WTC11 (cell line): ENCODE measurements at regions not wholly inside any gene's neighbourhood (a gene's known extent, or its start where the extent isn't known, plus 50 kb on each side); places are given as distances from the start of the nearest gene placed in this dataset.

Experiments
- ATAC-seq: fragments of 200-7000 bp; cut with Tn5 transposase; 2 replicates; pipeline ENCODE4 v1.10.0; 2021; ENCODE audit warnings: mild to moderate bottlenecking, moderate library complexity
- CTCF ChIA-PET: fragments of 300-600 bp; sonication (Branson Sonifier 250); formaldehyde crosslinking; loops from one replicate; lab custom pipeline; 2021; ENCODE audit warnings: antibody characterized with exemption; lab: Charles Lee
- POLR2A ChIA-PET: fragments of 350-600 bp; sonication (Branson Sonifier 250); formaldehyde crosslinking; loops from one replicate; lab custom pipeline; 2021; ENCODE audit warnings: antibody characterized with exemption; lab: Charles Lee
- DNase-seq: peaks from one replicate; pipeline ENCODE4 v3.0.0; 2021; ENCODE audit warnings: low spot score
- H3K27ac Mint-ChIP-seq: 2 replicates; pipeline ENCODE4 v1.8.0; 2021; ENCODE audit warnings: mixed read lengths
- H3K27me3 Mint-ChIP-seq: 2 replicates; pipeline ENCODE4 v1.8.0; 2021; ENCODE audit warnings: low read depth, mild to moderate bottlenecking, moderate library complexity, mixed read lengths
- H3K36me3 Mint-ChIP-seq: 2 replicates; pipeline ENCODE4 v1.8.0; 2021; ENCODE audit warnings: mixed read lengths
- H3K4me1 Mint-ChIP-seq: 2 replicates; pipeline ENCODE4 v1.8.0; 2022; ENCODE audit warnings: mixed read lengths
- H3K4me3 Mint-ChIP-seq: 2 replicates; pipeline ENCODE4 v1.8.0; 2021; ENCODE audit warnings: mild to moderate bottlenecking, moderate library complexity, mixed read lengths
- H3K9me3 Mint-ChIP-seq: 2 replicates; pipeline ENCODE4 v1.8.0; 2021; ENCODE audit warnings: mixed read lengths
- ELF4 ChIP-seq: sonication (generic); formaldehyde crosslinking; IDR thresholded peaks from 2 replicates; pipeline ENCODE4 v1.8.1; 2022; ENCODE audit warnings: low read depth, mild to moderate bottlenecking, moderate library complexity, missing genetic modification reagents
- GTF2I ChIP-seq: fragments of 250-450 bp; sonication (Bioruptor Pico); conservative IDR thresholded peaks from 2 replicates; pipeline ENCODE4 v1.4.0; 2021; ENCODE audit warnings: mild to moderate bottlenecking
- IRF2 ChIP-seq: sonication (generic); formaldehyde crosslinking; IDR thresholded peaks from 2 replicates; pipeline ENCODE4 v1.8.0; 2022; ENCODE audit warnings: low read depth, missing genetic modification reagents, borderline replicate concordance
- KAT7 ChIP-seq: sonication (generic); formaldehyde crosslinking; IDR thresholded peaks from 2 replicates; pipeline ENCODE4 v1.8.1; 2023; ENCODE audit warnings: missing genetic modification reagents, mild to moderate bottlenecking, borderline replicate concordance
- NR1H2 ChIP-seq: sonication (generic); formaldehyde crosslinking; IDR thresholded peaks from 2 replicates; pipeline ENCODE4 v1.9.0; 2021; ENCODE audit warnings: mild to moderate bottlenecking, moderate library complexity, missing genetic modification reagents
- NR2C2 ChIP-seq: sonication (generic); formaldehyde crosslinking; IDR thresholded peaks from 2 replicates; pipeline ENCODE4 v1.8.0; 2022; ENCODE audit warnings: mild to moderate bottlenecking, missing genetic modification reagents
- OVOL2 ChIP-seq: fragments of 250-450 bp; sonication (Bioruptor Pico); IDR thresholded peaks from 2 replicates; pipeline ENCODE4 v1.9.0; 2021; ENCODE audit warnings: mild to moderate bottlenecking, borderline replicate concordance
- PRRX2 ChIP-seq: fragments of 250-450 bp; sonication (Bioruptor Pico); IDR thresholded peaks from 2 replicates; pipeline ENCODE4 v1.8.0; 2021; ENCODE audit warnings: mild to moderate bottlenecking
- SMAD3 ChIP-seq: sonication (generic); formaldehyde crosslinking; IDR thresholded peaks from 2 replicates; pipeline ENCODE4 v1.8.0; 2022; ENCODE audit warnings: missing genetic modification reagents, mild to moderate bottlenecking, borderline replicate concordance
- SOX15 ChIP-seq: fragments of 250-450 bp; sonication (Bioruptor Pico); IDR thresholded peaks from 2 replicates; pipeline ENCODE4 v1.9.0; 2021; ENCODE audit warnings: mild to moderate bottlenecking
- TP53 ChIP-seq: sonication (generic); formaldehyde crosslinking; IDR thresholded peaks from 2 replicates; pipeline ENCODE4 v1.8.1; 2023; ENCODE audit warnings: mild to moderate bottlenecking, missing genetic modification reagents
- ZNF138 ChIP-seq: sonication (generic); formaldehyde crosslinking; conservative IDR thresholded peaks from 2 replicates; pipeline ENCODE4 v1.8.1; 2022; ENCODE audit warnings: mild to moderate bottlenecking, moderate library complexity, missing genetic modification reagents
- ZNF263 ChIP-seq: sonication (generic); formaldehyde crosslinking; IDR thresholded peaks from 2 replicates; pipeline ENCODE4 v1.8.1; 2022; ENCODE audit warnings: low read depth, mild to moderate bottlenecking, moderate library complexity, missing genetic modification reagents
- ZNF396 ChIP-seq: fragments of 250-450 bp; sonication (Bioruptor Pico); IDR thresholded peaks from 2 replicates; pipeline ENCODE4 v1.8.0; 2021; ENCODE audit warnings: mild to moderate bottlenecking, moderate library complexity, borderline replicate concordance
- ZNF671 ChIP-seq: fragments of 250-450 bp; sonication (Bioruptor Pico); IDR thresholded peaks from 2 replicates; pipeline ENCODE4 v1.8.0; 2021; ENCODE audit warnings: mild to moderate bottlenecking
- TF ChIP-seq, protein P1 (sequence below): fragments of 250-450 bp; sonication (Bioruptor Pico); IDR thresholded peaks from 2 replicates; pipeline ENCODE4 v1.9.0; 2021; ENCODE audit warnings: mild to moderate bottlenecking
- TF ChIP-seq, protein P2 (sequence below): sonication (generic); formaldehyde crosslinking; conservative IDR thresholded peaks from 2 replicates; pipeline ENCODE4 v1.8.1; 2023; ENCODE audit warnings: mild to moderate bottlenecking, low read depth, missing genetic modification reagents, moderate library complexity
- TF ChIP-seq, protein P3 (sequence below): sonication (generic); formaldehyde crosslinking; conservative IDR thresholded peaks from 2 replicates; pipeline ENCODE4 v1.8.1; 2022; ENCODE audit warnings: mild to moderate bottlenecking, missing genetic modification reagents
- TF ChIP-seq, protein P4 (sequence below): sonication (generic); formaldehyde crosslinking; IDR thresholded peaks from 2 replicates; pipeline ENCODE4 v1.8.0; 2022; ENCODE audit warnings: missing genetic modification reagents
- TF ChIP-seq, protein P5 (sequence below): sonication (generic); formaldehyde crosslinking; IDR thresholded peaks from 2 replicates; pipeline ENCODE4 v1.8.0; 2022; ENCODE audit warnings: mild to moderate bottlenecking, missing genetic modification reagents
- TF ChIP-seq, protein P6 (sequence below): fragments of 250-450 bp; sonication (Bioruptor Pico); IDR thresholded peaks from 2 replicates; pipeline ENCODE4 v2.1.2; 2022; ENCODE audit warnings: mild to moderate bottlenecking, moderate library complexity

DNA sequence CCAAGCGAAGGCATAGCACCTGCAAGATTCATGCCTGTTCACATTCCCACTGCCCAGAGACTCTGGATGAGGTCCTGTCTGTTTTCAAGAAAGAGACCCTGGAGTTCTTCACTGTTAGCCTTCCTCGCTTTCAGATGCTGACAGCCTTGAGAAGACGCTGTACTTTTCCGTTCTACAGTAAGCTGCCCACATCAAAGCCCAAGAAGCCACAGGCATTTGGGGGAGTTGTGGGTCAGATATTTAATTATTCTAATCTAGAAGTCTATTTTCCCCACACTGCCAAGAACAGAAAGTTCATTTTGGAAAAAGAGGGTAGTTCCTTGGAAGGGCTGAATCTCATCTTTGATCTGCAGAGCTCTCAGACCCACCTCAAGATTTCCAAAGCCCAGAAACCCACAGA lies 127.9 kb downstream of the AXIN2 start:
- H3K4me1 Mint-ChIP-seq, result peaks cover under 1% of the 10 kb centered on the region; the same call in 1 of the 2 replicates
- no peak overlapping the region for H3K4me3 Mint-ChIP-seq
- TF ChIP-seq SMAD3 (CRISPR knock-in tag) (no peak), ZNF671 (CRISPR knock-in tag) (no peak), ZNF263 (CRISPR knock-in tag) (no peak), GTF2I (CRISPR knock-in tag) (no peak), NR1H2 (CRISPR knock-in tag) (no peak)
- TF ChIP-seq, protein P1, sequence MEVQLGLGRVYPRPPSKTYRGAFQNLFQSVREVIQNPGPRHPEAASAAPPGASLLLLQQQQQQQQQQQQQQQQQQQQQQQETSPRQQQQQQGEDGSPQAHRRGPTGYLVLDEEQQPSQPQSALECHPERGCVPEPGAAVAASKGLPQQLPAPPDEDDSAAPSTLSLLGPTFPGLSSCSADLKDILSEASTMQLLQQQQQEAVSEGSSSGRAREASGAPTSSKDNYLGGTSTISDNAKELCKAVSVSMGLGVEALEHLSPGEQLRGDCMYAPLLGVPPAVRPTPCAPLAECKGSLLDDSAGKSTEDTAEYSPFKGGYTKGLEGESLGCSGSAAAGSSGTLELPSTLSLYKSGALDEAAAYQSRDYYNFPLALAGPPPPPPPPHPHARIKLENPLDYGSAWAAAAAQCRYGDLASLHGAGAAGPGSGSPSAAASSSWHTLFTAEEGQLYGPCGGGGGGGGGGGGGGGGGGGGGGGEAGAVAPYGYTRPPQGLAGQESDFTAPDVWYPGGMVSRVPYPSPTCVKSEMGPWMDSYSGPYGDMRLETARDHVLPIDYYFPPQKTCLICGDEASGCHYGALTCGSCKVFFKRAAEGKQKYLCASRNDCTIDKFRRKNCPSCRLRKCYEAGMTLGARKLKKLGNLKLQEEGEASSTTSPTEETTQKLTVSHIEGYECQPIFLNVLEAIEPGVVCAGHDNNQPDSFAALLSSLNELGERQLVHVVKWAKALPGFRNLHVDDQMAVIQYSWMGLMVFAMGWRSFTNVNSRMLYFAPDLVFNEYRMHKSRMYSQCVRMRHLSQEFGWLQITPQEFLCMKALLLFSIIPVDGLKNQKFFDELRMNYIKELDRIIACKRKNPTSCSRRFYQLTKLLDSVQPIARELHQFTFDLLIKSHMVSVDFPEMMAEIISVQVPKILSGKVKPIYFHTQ (CRISPR knock-in tag), result no peak
- TF ChIP-seq, protein P2, sequence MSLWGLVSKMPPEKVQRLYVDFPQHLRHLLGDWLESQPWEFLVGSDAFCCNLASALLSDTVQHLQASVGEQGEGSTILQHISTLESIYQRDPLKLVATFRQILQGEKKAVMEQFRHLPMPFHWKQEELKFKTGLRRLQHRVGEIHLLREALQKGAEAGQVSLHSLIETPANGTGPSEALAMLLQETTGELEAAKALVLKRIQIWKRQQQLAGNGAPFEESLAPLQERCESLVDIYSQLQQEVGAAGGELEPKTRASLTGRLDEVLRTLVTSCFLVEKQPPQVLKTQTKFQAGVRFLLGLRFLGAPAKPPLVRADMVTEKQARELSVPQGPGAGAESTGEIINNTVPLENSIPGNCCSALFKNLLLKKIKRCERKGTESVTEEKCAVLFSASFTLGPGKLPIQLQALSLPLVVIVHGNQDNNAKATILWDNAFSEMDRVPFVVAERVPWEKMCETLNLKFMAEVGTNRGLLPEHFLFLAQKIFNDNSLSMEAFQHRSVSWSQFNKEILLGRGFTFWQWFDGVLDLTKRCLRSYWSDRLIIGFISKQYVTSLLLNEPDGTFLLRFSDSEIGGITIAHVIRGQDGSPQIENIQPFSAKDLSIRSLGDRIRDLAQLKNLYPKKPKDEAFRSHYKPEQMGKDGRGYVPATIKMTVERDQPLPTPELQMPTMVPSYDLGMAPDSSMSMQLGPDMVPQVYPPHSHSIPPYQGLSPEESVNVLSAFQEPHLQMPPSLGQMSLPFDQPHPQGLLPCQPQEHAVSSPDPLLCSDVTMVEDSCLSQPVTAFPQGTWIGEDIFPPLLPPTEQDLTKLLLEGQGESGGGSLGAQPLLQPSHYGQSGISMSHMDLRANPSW (CRISPR knock-in tag), result no peak
- TF ChIP-seq, protein P3, sequence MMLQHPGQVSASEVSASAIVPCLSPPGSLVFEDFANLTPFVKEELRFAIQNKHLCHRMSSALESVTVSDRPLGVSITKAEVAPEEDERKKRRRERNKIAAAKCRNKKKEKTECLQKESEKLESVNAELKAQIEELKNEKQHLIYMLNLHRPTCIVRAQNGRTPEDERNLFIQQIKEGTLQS, result no peak
- CTCF ChIA-PET, result interaction anchor here (0.9 kb wide), 1 partner anchor 139 kb away, joined by 3 read pairs; no protein-coding TSS in a partner anchor
- POLR2A ChIA-PET, result interaction anchor here (0.6 kb wide), 1 partner anchor 19 kb away, joined by 5 read pairs; no protein-coding TSS in a partner anchor
- no peak for DNase-seq
- no peaks in the 10 kb centered on the region for H3K27me3 Mint-ChIP-seq
- no peak for ATAC-seq
- H3K36me3 Mint-ChIP-seq, result peaks cover 8% of the 10 kb centered on the region
- H3K27ac Mint-ChIP-seq, result no peak overlapping the region
- H3K9me3 Mint-ChIP-seq, result peaks cover 30% of the 10 kb centered on the region

DNA sequence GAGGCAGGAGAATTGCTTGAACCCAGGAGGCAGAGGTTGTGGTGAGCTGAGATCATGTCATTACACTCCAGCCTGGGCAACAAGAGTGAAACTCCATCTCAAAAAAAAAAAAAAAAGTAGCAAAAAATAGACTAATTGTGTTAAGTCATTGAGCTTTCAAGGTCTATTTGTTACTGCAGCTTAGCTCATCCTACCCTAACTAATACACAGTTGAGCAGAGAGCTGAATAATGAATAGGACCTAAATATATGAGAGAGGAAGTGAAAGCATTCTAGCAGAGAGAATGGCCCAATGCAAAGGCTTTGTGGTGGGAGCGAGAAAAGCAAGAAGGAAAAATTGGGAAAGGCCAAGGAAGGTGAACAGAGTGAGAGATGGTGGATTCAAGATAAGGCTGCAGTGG lies 128.3 kb downstream of the AXIN2 start:
- TF ChIP-seq KAT7 (CRISPR knock-in tag) (no peak), NR1H2 (CRISPR knock-in tag) (no peak), PRRX2 (CRISPR knock-in tag) (no peak), IRF2 (CRISPR knock-in tag) (no peak), TP53 (CRISPR knock-in tag) (no peak), SOX15 (CRISPR knock-in tag) (no peak), OVOL2 (CRISPR knock-in tag) (no peak), ELF4 (no peak), ZNF138 (CRISPR knock-in tag) (no peak), ZNF396 (CRISPR knock-in tag) (no peak), NR2C2 (CRISPR knock-in tag) (no peak)
- TF ChIP-seq, protein P4, sequence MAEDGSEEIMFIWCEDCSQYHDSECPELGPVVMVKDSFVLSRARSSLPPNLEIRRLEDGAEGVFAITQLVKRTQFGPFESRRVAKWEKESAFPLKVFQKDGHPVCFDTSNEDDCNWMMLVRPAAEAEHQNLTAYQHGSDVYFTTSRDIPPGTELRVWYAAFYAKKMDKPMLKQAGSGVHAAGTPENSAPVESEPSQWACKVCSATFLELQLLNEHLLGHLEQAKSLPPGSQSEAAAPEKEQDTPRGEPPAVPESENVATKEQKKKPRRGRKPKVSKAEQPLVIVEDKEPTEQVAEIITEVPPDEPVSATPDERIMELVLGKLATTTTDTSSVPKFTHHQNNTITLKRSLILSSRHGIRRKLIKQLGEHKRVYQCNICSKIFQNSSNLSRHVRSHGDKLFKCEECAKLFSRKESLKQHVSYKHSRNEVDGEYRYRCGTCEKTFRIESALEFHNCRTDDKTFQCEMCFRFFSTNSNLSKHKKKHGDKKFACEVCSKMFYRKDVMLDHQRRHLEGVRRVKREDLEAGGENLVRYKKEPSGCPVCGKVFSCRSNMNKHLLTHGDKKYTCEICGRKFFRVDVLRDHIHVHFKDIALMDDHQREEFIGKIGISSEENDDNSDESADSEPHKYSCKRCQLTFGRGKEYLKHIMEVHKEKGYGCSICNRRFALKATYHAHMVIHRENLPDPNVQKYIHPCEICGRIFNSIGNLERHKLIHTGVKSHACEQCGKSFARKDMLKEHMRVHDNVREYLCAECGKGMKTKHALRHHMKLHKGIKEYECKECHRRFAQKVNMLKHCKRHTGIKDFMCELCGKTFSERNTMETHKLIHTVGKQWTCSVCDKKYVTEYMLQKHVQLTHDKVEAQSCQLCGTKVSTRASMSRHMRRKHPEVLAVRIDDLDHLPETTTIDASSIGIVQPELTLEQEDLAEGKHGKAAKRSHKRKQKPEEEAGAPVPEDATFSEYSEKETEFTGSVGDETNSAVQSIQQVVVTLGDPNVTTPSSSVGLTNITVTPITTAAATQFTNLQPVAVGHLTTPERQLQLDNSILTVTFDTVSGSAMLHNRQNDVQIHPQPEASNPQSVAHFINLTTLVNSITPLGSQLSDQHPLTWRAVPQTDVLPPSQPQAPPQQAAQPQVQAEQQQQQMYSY (CRISPR knock-in tag), result no peak
- TF ChIP-seq, protein P5, sequence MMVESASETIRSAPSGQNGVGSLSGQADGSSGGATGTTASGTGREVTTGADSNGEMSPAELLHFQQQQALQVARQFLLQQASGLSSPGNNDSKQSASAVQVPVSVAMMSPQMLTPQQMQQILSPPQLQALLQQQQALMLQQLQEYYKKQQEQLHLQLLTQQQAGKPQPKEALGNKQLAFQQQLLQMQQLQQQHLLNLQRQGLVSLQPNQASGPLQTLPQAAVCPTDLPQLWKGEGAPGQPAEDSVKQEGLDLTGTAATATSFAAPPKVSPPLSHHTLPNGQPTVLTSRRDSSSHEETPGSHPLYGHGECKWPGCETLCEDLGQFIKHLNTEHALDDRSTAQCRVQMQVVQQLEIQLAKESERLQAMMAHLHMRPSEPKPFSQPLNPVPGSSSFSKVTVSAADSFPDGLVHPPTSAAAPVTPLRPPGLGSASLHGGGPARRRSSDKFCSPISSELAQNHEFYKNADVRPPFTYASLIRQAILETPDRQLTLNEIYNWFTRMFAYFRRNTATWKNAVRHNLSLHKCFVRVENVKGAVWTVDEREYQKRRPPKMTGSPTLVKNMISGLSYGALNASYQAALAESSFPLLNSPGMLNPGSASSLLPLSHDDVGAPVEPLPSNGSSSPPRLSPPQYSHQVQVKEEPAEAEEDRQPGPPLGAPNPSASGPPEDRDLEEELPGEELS (CRISPR knock-in tag), result no peak
- TF ChIP-seq, protein P6, sequence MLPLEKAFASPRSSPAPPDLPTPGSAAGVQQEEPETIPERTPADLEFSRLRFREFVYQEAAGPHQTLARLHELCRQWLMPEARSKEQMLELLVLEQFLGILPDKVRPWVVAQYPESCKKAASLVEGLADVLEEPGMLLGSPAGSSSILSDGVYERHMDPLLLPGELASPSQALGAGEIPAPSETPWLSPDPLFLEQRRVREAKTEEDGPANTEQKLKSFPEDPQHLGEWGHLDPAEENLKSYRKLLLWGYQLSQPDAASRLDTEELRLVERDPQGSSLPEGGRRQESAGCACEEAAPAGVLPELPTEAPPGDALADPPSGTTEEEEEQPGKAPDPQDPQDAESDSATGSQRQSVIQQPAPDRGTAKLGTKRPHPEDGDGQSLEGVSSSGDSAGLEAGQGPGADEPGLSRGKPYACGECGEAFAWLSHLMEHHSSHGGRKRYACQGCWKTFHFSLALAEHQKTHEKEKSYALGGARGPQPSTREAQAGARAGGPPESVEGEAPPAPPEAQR, result no peak
- Mint-ChIP-seq H3K36me3 (peaks cover 8% of the 10 kb centered on the region), H3K9me3 (peaks cover 30% of the 10 kb centered on the region), H3K27ac (no peak overlapping the region), H3K4me3 (no peak overlapping the region), H3K27me3 (no peaks in the 10 kb centered on the region), H3K4me1 (no peaks in the 10 kb centered on the region)
- DNase-seq (no peak), ATAC-seq (no peak)
- CTCF ChIA-PET, result interaction anchor here (0.9 kb wide), 1 partner anchor 139 kb away, joined by 3 read pairs; no protein-coding TSS in a partner anchor
- POLR2A ChIA-PET, result interaction anchor here (0.6 kb wide), 1 partner anchor 19 kb away, joined by 5 read pairs; no protein-coding TSS in a partner anchor
